Mucosa of descending colon (tissue), 3 donors: ENCODE measurements at regions not wholly inside any gene's neighbourhood (a gene's known extent, or its start where the extent isn't known, plus 50 kb on each side); places are given as distances from the start of the nearest gene placed in this dataset.

ENCODE experiments used
- ATAC-seq: fragments of 200-7000 bp; cut with Tn5 transposase; one replicate; pipeline ENCODE4 v1.9.1; 2020; ENCODE audit warnings: mild to moderate bottlenecking, moderate library complexity
- DNase-seq, 3 donors: peaks; one replicate each; pipeline ENCODE4 v3.0.0-alpha.2; 2020
- H3K36me3 ChIP-seq: fragments of 200-600 bp; one replicate; pipeline ENCODE4 v1.8.0; 2021; ENCODE audit warnings: low read depth, mild to moderate bottlenecking
- H3K4me1 ChIP-seq: fragments of 200-600 bp; one replicate; pipeline ENCODE4 v1.8.0; 2021; ENCODE audit warnings: low read depth, mild to moderate bottlenecking
- H3K4me3 ChIP-seq: fragments of 200-600 bp; one replicate; pipeline ENCODE4 v1.8.0; 2021; ENCODE audit warnings: mild to moderate bottlenecking
- H3K9me3 ChIP-seq: fragments of 200-600 bp; one replicate; pipeline ENCODE4 v1.8.0; 2021; ENCODE audit warnings: mild to moderate bottlenecking
- CTCF ChIP-seq: fragments of 200-600 bp; IDR thresholded peaks from one replicate; pipeline ENCODE4 v1.8.0; 2022; ENCODE audit warnings: antibody characterized with exemption, mild to moderate bottlenecking
- intact Hi-C, 2 donors: fragments of 100-400 bp; cut with DNase I in 1 of 2; cut with micrococcal nuclease in 1 of 2; formaldehyde crosslinking; loops; one replicate each; pipeline versions ENCODE4 v1.11.0 to v1.11.1; 2022; cut with DNase I, micrococcal nuclease
- donor health status: DM: no; HTN: no; CAD: no; lungs with moderate emphysema.
- donor health status: DM: no; HTN: no; CAD: no.
- donor health status: DM: no; HTN: yes; CAD: no.

GRCh38 chr13:111064661-111065060, 50.4 kb upstream of the ARHGEF7 start:
- intact Hi-C loops: no loop called here
- Histone ChIP-seq H3K4me3 (no peak overlapping the region), H3K4me1 (peaks cover 5% of the 10 kb centered on the region), H3K9me3 (no peaks in the 10 kb centered on the region), H3K36me3 (no peaks in the 10 kb centered on the region)
- DNase-seq: no peak
- ATAC-seq: no peak
- TF ChIP-seq CTCF: no peak

GRCh38 chr13:111062966-111063365, 52.1 kb upstream of the ARHGEF7 start:
- peaks cover 5% of the 10 kb centered on the region for H3K4me1 ChIP-seq
- no peak for TF ChIP-seq CTCF
- no peak overlapping the region for H3K4me3 ChIP-seq
- DNase-seq (no peak), ATAC-seq (no peak)
- no peaks in the 10 kb centered on the region for H3K9me3 ChIP-seq
- no peaks in the 10 kb centered on the region for H3K36me3 ChIP-seq
- intact Hi-C loops: no loop called here

- no peak for TF ChIP-seq CTCF
- DNase-seq: no peak
- no peak overlapping the region for H3K4me3 ChIP-seq
- no peaks in the 10 kb centered on the region for H3K9me3 ChIP-seq
- intact Hi-C loops: no loop called here
- no peaks in the 10 kb centered on the region for H3K36me3 ChIP-seq
- ATAC-seq: no peak
- peaks cover 5% of the 10 kb centered on the region for H3K4me1 ChIP-seq
Observed at GRCh38 chr13:111062305-111062704, 52.8 kb upstream of the ARHGEF7 start.

- no peak for ATAC-seq
- TF ChIP-seq CTCF: no peak
- H3K36me3 ChIP-seq: no peaks in the 10 kb centered on the region
- no peaks in the 10 kb centered on the region for H3K9me3 ChIP-seq
- intact Hi-C loops: no loop called here
- H3K4me1 ChIP-seq: peaks cover 3% of the 10 kb centered on the region
- H3K4me3 ChIP-seq: no peak overlapping the region
- DNase-seq: no peak
Observed at GRCh38 chr13:111061358-111062045, 53.6 kb upstream of the ARHGEF7 start.

- no peak for TF ChIP-seq CTCF
- DNase-seq (no peak), ATAC-seq (no peak)
- Histone ChIP-seq H3K4me3 (no peak overlapping the region), H3K36me3 (no peaks in the 10 kb centered on the region), H3K4me1 (no peaks in the 10 kb centered on the region), H3K9me3 (no peaks in the 10 kb centered on the region)
- intact Hi-C loops: no loop called here
Observed at GRCh38 chr13:111060237-111060919, 54.7 kb upstream of the ARHGEF7 start.
